ENCODE measurements at regions not wholly inside any gene's neighbourhood (a gene's known extent, or its start where the extent isn't known, plus 50 kb on each side); places are given as distances from the start of the nearest gene placed in this dataset.

DNA sequence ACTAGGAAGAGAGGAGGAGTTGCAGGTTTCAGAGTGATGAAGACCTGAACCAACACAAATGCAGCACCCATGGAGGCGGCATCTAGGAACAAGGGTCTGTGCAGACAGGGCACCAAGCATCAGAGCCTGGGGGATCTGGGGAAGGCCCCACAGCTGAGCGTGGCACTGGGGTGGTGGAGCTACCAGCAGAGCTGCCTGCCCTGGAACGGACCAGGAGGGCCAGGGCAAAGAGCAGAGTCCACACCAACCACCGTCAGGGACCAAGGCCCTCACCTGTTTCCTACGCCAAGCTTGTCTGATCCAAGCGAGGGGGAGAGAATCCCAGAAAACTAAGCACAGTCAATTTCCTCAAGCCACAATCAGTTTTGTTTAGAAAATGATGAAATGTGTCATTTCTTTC lies 79.0 kb upstream of the SYT6 start:
- TF ChIP-seq, protein P1, sequence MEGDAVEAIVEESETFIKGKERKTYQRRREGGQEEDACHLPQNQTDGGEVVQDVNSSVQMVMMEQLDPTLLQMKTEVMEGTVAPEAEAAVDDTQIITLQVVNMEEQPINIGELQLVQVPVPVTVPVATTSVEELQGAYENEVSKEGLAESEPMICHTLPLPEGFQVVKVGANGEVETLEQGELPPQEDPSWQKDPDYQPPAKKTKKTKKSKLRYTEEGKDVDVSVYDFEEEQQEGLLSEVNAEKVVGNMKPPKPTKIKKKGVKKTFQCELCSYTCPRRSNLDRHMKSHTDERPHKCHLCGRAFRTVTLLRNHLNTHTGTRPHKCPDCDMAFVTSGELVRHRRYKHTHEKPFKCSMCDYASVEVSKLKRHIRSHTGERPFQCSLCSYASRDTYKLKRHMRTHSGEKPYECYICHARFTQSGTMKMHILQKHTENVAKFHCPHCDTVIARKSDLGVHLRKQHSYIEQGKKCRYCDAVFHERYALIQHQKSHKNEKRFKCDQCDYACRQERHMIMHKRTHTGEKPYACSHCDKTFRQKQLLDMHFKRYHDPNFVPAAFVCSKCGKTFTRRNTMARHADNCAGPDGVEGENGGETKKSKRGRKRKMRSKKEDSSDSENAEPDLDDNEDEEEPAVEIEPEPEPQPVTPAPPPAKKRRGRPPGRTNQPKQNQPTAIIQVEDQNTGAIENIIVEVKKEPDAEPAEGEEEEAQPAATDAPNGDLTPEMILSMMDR (IDR thresholded peaks at IDR 0.05) = no peak
- no peak for TF ChIP-seq POLR2A (IDR thresholded peaks at IDR 0.05)
